GM12891 (cell line): ENCODE measurements at regions not wholly inside any gene's neighbourhood (a gene's known extent, or its start where the extent isn't known, plus 50 kb on each side); places are given as distances from the start of the nearest gene placed in this dataset.

Experiments used
- DNase-seq: peaks from one replicate; pipeline ENCODE4 v3.0.0; 2011; ENCODE audit warnings: low spot score; ENCODE audit not compliant: insufficient read length
- FAIRE-seq: peaks from 2 replicates; lab custom pipeline; 2011; peaks lifted over from hg19 to GRCh38; lab: Jason Lieb, UNC
- PAX5 ChIP-seq: IDR thresholded peaks from 2 replicates; pipeline ENCODE4 v1.6.1; 2011; ENCODE audit warnings: low read length, moderate library complexity, mild to moderate bottlenecking; ENCODE audit not compliant: insufficient read depth, severe bottlenecking
- POLR2A ChIP-seq: IDR thresholded peaks from 2 replicates; pipeline ENCODE4 v1.6.1; 2011; ENCODE audit warnings: low read depth, low read length, control low read depth
- POLR2AphosphoS5 ChIP-seq: IDR thresholded peaks from 2 replicates; pipeline ENCODE4 v1.6.1; 2011; ENCODE audit warnings: low read depth, low read length, control low read depth
- POU2F2 ChIP-seq: IDR thresholded peaks from 2 replicates; pipeline ENCODE4 v1.6.1; 2011; ENCODE audit warnings: low read depth, mild to moderate bottlenecking, control low read depth, low read length, moderate library complexity
- SPI1 ChIP-seq: IDR thresholded peaks from 2 replicates; pipeline ENCODE4 v1.6.1; 2011; ENCODE audit warnings: low read depth, low read length, control low read depth
- TAF1 ChIP-seq: IDR thresholded peaks from 2 replicates; pipeline ENCODE4 v1.6.1; 2011; ENCODE audit warnings: low read depth, low read length, control low read depth

DNA sequence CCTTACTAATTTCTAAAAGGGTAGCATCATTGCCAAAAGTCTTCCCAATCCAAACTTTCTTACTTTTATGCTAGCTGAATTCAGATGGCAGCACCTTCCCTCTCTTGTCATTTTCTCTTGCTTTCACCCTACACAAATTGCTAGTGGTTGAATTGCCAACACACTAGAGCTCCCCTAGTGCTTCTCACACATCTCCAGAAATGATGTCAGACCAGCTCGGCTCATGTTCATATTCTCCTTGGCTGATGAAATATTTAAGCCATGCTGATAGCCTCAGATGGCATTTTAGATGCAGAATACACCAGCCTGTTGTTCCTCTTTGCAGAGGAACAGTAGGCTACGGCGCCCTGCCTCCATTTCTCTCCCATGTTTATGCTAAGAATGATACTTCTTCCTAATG is 256.9 kb downstream of the PTBP2 start:
- FAIRE-seq = no peak
- TF ChIP-seq POLR2A = no peak
- DNase-seq = no peak

DNA sequence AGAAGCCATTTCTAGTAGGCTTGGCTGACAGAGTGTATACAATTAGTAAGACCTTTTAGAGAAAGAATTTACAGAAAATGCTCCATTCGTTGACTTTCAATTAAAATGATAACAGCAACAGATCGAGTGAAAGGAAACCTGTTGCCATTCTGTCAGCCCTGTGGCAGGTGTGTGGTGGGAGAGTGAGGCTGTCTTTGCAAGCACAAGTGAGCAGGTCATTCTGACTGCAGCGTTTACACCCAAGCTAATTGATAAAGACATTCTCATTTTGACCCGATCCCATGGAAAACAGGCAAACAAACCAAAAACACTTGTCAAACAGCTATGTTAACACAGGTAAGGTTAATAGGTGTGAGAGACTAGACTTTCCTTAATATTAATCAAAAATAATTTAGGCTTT is 257.3 kb downstream of the PTBP2 start:
- TF ChIP-seq TAF1 (no peak), POU2F2 (no peak), POLR2AphosphoS5 (no peak), SPI1 (no peak), POLR2A (no peak), PAX5 (no peak)
- FAIRE-seq = no peak
- no peak for DNase-seq

DNA sequence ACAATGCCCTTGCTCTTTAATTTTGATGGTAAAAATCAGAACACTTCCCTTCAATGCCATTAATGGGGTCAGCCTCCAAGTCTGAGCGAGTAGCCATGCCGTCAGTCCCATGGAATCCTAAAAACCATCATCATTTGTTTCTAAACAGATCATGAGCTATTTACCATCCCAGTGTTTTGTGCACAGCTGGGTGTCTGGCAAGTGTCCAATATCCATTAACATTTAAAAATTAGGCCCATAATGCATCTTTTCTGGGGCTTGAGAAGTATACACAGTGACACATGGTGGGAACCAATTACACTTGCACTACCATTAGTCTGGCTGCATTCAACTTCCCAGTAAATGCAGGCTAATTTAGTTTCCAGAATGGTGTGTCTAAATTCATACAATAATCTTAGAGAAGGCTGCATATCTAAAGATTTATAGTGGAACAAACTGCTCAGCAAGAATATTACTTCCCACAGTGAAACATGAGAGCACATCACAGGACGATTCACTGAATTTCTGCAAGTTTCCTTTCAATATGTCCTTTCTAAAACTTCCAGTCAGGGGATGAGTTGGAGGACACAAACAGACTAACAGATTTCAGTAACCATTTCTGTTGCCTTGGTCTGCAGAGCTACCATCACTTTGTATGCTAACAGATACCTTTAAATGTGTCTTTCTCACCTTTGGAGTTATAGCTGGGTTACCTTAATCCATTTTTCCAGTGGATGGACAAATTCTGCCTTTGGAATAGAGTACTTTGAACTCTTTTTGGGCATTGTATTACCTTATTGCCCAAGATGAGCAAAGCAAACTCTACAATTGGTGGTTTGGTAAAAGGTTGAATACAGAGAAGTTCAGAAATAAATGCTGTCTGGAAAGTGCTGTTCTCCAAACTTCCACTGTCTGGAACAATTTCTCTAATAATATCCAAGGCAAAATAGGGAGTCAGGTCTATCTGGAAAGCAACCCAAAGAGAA is 258.0 kb downstream of the PTBP2 start:
- FAIRE-seq (no peak), DNase-seq (no peak)
- no peak for TF ChIP-seq POU2F2
- TF ChIP-seq SPI1 = no peak
- no peak for TF ChIP-seq TAF1
- TF ChIP-seq POLR2AphosphoS5 = no peak
- TF ChIP-seq POLR2A = no peak
- TF ChIP-seq PAX5 = no peak

DNA sequence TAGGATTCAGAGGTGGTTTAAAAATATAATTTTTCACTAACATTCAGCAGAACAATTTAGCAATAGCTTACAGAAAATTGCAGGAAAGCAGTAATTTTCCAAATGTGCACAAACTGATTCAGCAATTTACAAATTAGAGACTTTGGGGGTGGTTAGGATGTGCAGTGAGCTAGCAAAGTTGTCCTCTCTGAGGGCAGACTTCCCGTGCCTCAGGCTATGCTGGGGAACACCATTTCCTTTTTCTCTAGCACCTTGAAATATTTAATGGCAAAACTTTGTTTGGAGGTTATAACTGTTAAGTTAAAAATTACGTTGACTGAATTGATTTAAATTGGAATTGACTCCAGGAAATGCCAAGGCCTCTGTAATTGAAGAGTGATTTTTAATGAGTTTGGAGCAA is 258.9 kb downstream of the PTBP2 start:
- no peak for DNase-seq
- TF ChIP-seq TAF1 (no peak), POU2F2 (no peak), POLR2AphosphoS5 (no peak), SPI1 (no peak), POLR2A (no peak), PAX5 (no peak)
- no peak for FAIRE-seq

DNA sequence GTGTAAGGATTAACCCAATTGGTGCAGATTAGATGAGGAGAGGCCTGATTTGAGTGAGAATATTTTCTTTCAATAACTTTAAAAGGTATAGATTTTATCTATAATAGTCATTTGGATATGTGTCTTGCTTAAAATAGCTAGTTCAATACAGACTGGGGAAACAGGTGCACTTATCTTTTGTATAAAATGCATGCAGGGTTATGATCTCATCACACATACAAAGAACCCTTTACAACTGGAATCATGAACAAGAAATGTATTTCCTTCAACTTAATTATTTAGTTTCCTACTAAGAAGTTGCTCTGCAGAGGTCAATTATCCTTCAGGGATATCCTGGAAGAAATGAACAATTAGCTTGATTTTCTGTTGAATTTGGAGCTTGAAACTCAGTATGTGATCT is 259.6 kb downstream of the PTBP2 start:
- TF ChIP-seq POU2F2 (no peak), POLR2AphosphoS5 (no peak), SPI1 (no peak), POLR2A (no peak), TAF1 (no peak), PAX5 (no peak)
- FAIRE-seq (no peak), DNase-seq (no peak)

DNA sequence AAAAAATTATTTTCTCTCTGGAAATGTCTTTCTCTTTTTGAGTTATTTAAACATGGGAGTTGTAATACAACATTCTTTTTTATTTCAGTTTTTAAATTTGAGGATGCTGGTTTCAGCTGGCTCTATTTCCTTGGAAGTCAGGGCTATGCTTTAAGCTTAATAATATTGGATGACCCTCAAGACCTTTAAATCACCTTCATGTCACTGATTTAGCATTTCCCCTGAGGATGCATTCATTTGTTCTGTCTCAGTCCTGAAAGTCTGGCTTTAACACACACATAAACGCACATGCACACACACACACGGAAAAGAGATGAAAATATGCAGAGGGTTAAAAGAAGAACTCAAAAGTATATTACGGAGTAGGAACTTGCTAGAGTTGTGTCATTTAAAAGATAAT is 260.5 kb downstream of the PTBP2 start:
- no peak for DNase-seq
- no peak for FAIRE-seq
- no peak for TF ChIP-seq POLR2A
- no peak for TF ChIP-seq POLR2AphosphoS5
- no peak for TF ChIP-seq PAX5
- no peak for TF ChIP-seq SPI1
- TF ChIP-seq POU2F2 = no peak
- TF ChIP-seq TAF1 = no peak

DNA sequence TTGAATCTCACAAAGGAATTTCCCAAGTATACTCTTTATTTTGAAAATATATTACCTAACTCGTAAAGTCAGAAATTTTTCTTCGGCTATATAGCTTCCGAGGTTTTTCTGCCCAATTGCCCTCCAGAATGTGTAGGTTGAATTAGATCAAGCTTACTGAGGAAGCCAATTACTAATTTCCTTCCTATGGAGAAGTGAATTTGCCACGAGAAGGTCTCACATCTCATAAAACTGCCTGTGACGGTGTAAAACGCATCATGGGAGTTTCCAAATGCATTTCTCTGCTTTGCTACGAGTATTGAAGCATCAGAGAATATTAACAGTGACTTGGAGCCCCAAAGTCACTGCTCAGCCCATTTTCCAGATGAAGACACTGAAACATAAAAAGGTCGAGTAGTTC is 262.3 kb downstream of the PTBP2 start:
- FAIRE-seq (no peak), DNase-seq (no peak)
- TF ChIP-seq POLR2A (no peak), POU2F2 (no peak), SPI1 (no peak), POLR2AphosphoS5 (no peak), PAX5 (no peak), TAF1 (no peak)

DNA sequence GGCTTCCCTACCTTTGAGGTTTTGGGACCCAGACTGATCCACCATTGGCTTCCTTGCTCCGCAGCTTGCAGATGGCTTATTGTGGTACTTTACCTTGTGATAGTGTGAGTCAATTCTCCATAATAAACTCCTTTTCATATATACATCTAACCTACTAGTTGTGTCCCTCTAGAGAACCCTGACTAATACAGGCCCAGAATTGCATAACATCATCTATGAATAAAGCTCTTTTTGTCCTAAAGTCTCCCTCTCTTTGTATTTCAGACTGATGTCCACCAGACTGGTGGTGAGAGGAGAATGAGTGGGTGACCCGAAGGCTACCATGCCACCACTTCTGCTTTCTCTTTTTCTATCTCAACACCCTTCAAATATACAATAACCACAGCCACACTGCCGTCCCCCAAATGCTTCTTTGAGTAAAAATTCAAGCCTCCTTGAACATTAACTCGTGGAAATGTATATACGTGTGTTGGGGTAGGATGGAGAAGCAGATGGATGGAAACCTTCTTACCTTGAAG is 265.7 kb downstream of the PTBP2 start:
- FAIRE-seq = no peak
- TF ChIP-seq TAF1 = no peak
- no peak for TF ChIP-seq POU2F2
- TF ChIP-seq SPI1 = no peak
- DNase-seq = no peak

DNA sequence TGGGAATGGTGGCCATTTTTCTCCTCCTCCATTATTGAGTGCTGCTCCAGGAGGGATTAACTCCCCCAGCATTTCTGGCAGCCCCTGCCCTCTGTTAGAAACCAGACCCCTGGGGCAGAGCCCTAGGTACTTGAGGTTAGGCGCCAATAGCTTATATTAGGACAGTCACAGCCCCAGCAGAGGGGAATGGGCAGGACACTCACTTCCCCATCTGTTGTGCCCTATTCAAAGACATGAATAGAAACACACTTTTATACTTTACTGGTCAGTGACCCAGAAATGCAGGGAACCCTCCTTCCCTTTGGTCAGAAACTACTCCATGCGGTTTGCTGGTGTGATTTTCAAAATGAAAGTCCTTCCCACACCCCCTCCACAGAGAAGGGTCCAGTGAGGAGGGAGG is 267.7 kb downstream of the PTBP2 start:
- TF ChIP-seq PAX5 (no peak), TAF1 (no peak), SPI1 (no peak), POLR2AphosphoS5 (no peak), POLR2A (no peak), POU2F2 (no peak)
- FAIRE-seq = no peak
- DNase-seq = no peak

DNA sequence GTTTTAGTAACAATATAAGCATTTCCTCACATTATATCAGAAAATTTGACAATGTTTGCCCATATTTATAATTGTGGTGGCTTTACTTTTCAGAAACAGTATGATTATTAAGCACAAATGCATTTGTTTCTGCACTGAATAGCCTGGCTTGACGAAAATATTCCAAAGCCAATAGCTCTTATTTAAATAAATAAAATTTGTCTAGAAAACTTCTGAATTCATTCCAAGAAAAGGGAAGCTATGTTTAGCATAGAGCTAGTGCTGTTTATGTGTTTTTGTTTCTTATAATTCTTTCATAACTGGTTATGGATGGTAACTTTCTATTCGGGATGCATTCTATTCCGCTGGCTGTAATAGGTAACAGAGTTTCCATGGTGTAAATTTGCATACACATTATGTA is 268.6 kb downstream of the PTBP2 start:
- DNase-seq = no peak
- TF ChIP-seq TAF1 = no peak
- FAIRE-seq = no peak

DNA sequence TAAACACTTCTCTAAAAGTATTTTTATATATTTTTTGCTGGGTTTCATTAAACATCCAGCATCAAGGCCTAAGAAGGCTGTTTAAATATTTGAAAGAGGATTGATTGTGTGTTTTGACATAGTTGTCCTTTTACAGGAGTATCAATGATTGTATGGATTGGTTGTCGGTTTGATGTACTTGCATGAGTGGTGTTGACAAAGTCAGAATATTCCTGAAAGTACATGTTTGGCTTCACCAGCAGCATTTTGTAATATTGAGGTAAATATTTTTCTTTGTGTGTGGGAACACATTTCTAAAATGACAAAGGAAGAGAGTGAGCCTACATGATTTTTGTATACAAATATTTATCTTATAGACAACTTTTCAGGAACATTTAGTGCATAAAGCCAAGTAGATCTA is 269.7 kb downstream of the PTBP2 start:
- no peak for DNase-seq
- TF ChIP-seq POU2F2 = no peak
- TF ChIP-seq POLR2A = no peak
- no peak for TF ChIP-seq TAF1
- TF ChIP-seq POLR2AphosphoS5 = no peak
- no peak for TF ChIP-seq SPI1
- FAIRE-seq = no peak
